Neural cell (in vitro differentiated cells): ENCODE measurements at regions not wholly inside any gene's neighbourhood (a gene's known extent, or its start where the extent isn't known, plus 50 kb on each side); places are given as distances from the start of the nearest gene placed in this dataset.

Experiments
- H2AFZ ChIP-seq: fragments of 200-600, 300-800 bp; sonication (generic), shearing (Covaris generic); 2 replicates; pipeline ENCODE4 v1.6.0; 2014; ENCODE audit warnings: low read depth, mild to moderate bottlenecking, antibody characterized with exemption, low read length, moderate library complexity
- H3F3A ChIP-seq: fragments of 200-600 bp; shearing (Covaris generic); 2 replicates; pipeline ENCODE4 v1.6.1; 2016; ENCODE audit warnings: mild to moderate bottlenecking, moderate library complexity, mixed read lengths, antibody characterized with exemption, low read length; ENCODE audit not compliant: insufficient read depth, poor library complexity, severe bottlenecking
- H3K27ac ChIP-seq: fragments of 200-600, 300-800 bp; sonication (generic), shearing (Covaris generic); 2 replicates; pipeline ENCODE4 v1.5.1; 2014; ENCODE audit warnings: mild to moderate bottlenecking, low read length, moderate library complexity
- H3K27me3 ChIP-seq: fragments of 300-800, 200-600 bp; sonication (generic), shearing (Covaris generic); 2 replicates; pipeline ENCODE4 v1.6.0; 2014; ENCODE audit warnings: mild to moderate bottlenecking, low read depth, low read length, moderate library complexity; ENCODE audit not compliant: insufficient read depth
- H3K36me3 ChIP-seq: fragments of 300-800, 200-600 bp; sonication (generic), shearing (Covaris generic); 2 replicates; pipeline ENCODE4 v1.5.1; 2014; ENCODE audit warnings: mild to moderate bottlenecking, antibody characterized with exemption, low read length, moderate library complexity; ENCODE audit not compliant: insufficient read depth
- H3K4me2 ChIP-seq: fragments of 300-800, 200-600 bp; sonication (generic), shearing (Covaris generic); 2 replicates; pipeline ENCODE4 v1.6.0; 2014; ENCODE audit warnings: mild to moderate bottlenecking, low read length
- H3K4me3 ChIP-seq: fragments of 300-800, 200-600 bp; sonication (generic), shearing (Covaris generic); 2 replicates; pipeline ENCODE4 v1.5.1; 2014; ENCODE audit warnings: mild to moderate bottlenecking, low read length, moderate library complexity
- H3K79me2 ChIP-seq: fragments of 200-600 bp; shearing (Covaris generic); replicated peaks from 2 replicates; pipeline ENCODE4 v1.6.0; 2014; ENCODE audit warnings: mild to moderate bottlenecking, low read length, moderate library complexity; ENCODE audit not compliant: insufficient read depth
- H3K9ac ChIP-seq: fragments of 300-800, 200-600 bp; sonication (generic), shearing (Covaris generic); 2 replicates; pipeline ENCODE4 v1.6.1; 2016; ENCODE audit warnings: mild to moderate bottlenecking, low read length, mixed read lengths
- H3K9me2 ChIP-seq: fragments of 200-600 bp; shearing (Covaris generic); 2 replicates; pipeline ENCODE4 v1.6.1; 2016; ENCODE audit warnings: mild to moderate bottlenecking, low read length, mixed read lengths; ENCODE audit not compliant: insufficient read depth
- H3K9me3 ChIP-seq: fragments of 200-600, 300-800 bp; sonication (generic), shearing (Covaris generic); 2 replicates; pipeline ENCODE4 v1.6.1; 2016; ENCODE audit warnings: mild to moderate bottlenecking, mixed run types, low read length, moderate library complexity, mixed read lengths
- H4K20me1 ChIP-seq: fragments of 200-600 bp; shearing (Covaris generic); 2 replicates; pipeline ENCODE4 v1.6.1; 2016; ENCODE audit warnings: mild to moderate bottlenecking, mixed run types; ENCODE audit not compliant: insufficient read depth
- EP300 ChIP-seq: fragments of 450-650 bp; conservative IDR thresholded peaks from 2 replicates; pipeline ENCODE4 v1.6.1; 2014; ENCODE audit warnings: antibody characterized with exemption, mild to moderate bottlenecking, moderate library complexity; ENCODE audit not compliant: poor library complexity, severe bottlenecking
- EZH2 ChIP-seq: fragments of 200-600, 300-800 bp; shearing (Covaris generic), sonication (generic); IDR thresholded peaks from 2 replicates; pipeline ENCODE4 v1.6.1; 2014; ENCODE audit warnings: antibody characterized with exemption, low read length, borderline replicate concordance, mild to moderate bottlenecking; ENCODE audit not compliant: insufficient read depth, poor library complexity, severe bottlenecking
- MXI1 ChIP-seq: fragments of 450-650 bp; conservative IDR thresholded peaks from 2 replicates; pipeline ENCODE4 v1.6.1; 2014; ENCODE audit warnings: antibody characterized with exemption, mild to moderate bottlenecking; ENCODE audit not compliant: poor library complexity, severe bottlenecking
- POLR2AphosphoS5 ChIP-seq: IDR thresholded peaks from 2 replicates; pipeline ENCODE4 v1.6.1; 2012
- RAD21 ChIP-seq: fragments of 450-650 bp; conservative IDR thresholded peaks from 2 replicates; pipeline ENCODE4 v1.6.1; 2014; ENCODE audit warnings: antibody characterized with exemption, mild to moderate bottlenecking, moderate library complexity
- REST ChIP-seq: IDR thresholded peaks from 2 replicates; pipeline ENCODE4 v1.6.1; 2012; ENCODE audit warnings: borderline replicate concordance
- SMC3 ChIP-seq: fragments of 450-650 bp; conservative IDR thresholded peaks from 2 replicates; pipeline ENCODE4 v1.6.1; 2014; ENCODE audit warnings: antibody characterized with exemption, mild to moderate bottlenecking, moderate library complexity; ENCODE audit not compliant: poor library complexity
- TAF1 ChIP-seq: IDR thresholded peaks from 2 replicates; pipeline ENCODE4 v1.6.1; 2012; ENCODE audit warnings: low read depth
- TF ChIP-seq, protein P1 (sequence below): fragments of 450-650 bp; IDR thresholded peaks from 2 replicates; pipeline ENCODE4 v1.5.1; 2014; ENCODE audit warnings: antibody characterized with exemption, mild to moderate bottlenecking, moderate library complexity; ENCODE audit not compliant: poor library complexity, severe bottlenecking

DNA sequence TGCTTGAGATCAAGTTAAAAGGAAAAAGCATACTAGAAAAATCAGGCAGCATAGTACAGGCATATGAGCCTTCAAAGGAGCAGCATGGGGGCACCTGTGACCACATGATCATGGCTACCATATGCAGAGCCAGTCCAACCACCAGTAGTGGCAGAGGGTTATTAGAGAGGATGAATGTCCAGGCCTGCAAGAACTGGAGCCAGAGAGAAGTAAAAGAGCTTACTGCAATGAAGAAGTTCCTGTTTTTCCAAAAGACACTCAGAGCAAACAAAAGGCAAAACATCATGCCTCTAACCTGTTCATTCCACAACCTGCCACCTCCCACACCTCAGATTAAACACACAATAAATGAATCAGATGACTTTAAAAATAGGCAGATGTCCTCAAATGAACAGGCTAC lies 99.6 kb upstream of the NAMPT start:
- no peaks in the 10 kb centered on the region for H3K9me3 ChIP-seq
- H4K20me1 ChIP-seq, result no peaks in the 10 kb centered on the region
- no peaks in the 10 kb centered on the region for H3K36me3 ChIP-seq
- no peaks in the 10 kb centered on the region for H3K27me3 ChIP-seq
- no peaks in the 10 kb centered on the region for H3K79me2 ChIP-seq
- no peak overlapping the region for H2AFZ ChIP-seq
- no peak overlapping the region for H3K4me2 ChIP-seq
- H3K9me2 ChIP-seq, result no peaks in the 10 kb centered on the region
- H3K9ac ChIP-seq, result no peak overlapping the region
- no peak overlapping the region for H3K27ac ChIP-seq
- TF ChIP-seq TAF1 (no peak), EP300 (no peak), SMC3 (no peak), RAD21 (no peak), MXI1 (no peak), POLR2AphosphoS5 (no peak), EZH2 (no peak), REST (no peak)
- TF ChIP-seq, protein P1, sequence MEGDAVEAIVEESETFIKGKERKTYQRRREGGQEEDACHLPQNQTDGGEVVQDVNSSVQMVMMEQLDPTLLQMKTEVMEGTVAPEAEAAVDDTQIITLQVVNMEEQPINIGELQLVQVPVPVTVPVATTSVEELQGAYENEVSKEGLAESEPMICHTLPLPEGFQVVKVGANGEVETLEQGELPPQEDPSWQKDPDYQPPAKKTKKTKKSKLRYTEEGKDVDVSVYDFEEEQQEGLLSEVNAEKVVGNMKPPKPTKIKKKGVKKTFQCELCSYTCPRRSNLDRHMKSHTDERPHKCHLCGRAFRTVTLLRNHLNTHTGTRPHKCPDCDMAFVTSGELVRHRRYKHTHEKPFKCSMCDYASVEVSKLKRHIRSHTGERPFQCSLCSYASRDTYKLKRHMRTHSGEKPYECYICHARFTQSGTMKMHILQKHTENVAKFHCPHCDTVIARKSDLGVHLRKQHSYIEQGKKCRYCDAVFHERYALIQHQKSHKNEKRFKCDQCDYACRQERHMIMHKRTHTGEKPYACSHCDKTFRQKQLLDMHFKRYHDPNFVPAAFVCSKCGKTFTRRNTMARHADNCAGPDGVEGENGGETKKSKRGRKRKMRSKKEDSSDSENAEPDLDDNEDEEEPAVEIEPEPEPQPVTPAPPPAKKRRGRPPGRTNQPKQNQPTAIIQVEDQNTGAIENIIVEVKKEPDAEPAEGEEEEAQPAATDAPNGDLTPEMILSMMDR, result no peak
- H3K4me3 ChIP-seq, result no peak overlapping the region
- no peaks in the 10 kb centered on the region for H3F3A ChIP-seq

GRCh38 chr7:106382929-106383328 lies 98.1 kb upstream of the NAMPT start:
- Histone ChIP-seq H3F3A (no peaks in the 10 kb centered on the region), H3K27me3 (no peaks in the 10 kb centered on the region), H3K9ac (no peak overlapping the region), H3K4me3 (no peak overlapping the region), H3K27ac (no peak overlapping the region), H3K9me3 (no peaks in the 10 kb centered on the region), H3K36me3 (no peaks in the 10 kb centered on the region), H3K79me2 (no peaks in the 10 kb centered on the region), H4K20me1 (no peaks in the 10 kb centered on the region), H3K4me2 (no peak overlapping the region), H2AFZ (no peak overlapping the region), H3K9me2 (no peaks in the 10 kb centered on the region)
- TF ChIP-seq MXI1 (no peak), REST (no peak), TAF1 (no peak), SMC3 (no peak), RAD21 (no peak), POLR2AphosphoS5 (no peak), EZH2 (no peak), EP300 (no peak)
- TF ChIP-seq, protein P1, result no peak
